ENCODE measurements at regions not wholly inside any gene's neighbourhood (a gene's known extent, or its start where the extent isn't known, plus 50 kb on each side); places are given as distances from the start of the nearest gene placed in this dataset.
"Not testable (repeated sequence)": the region's sequence is repeated elsewhere in the genome, so short reads cannot be mapped to it uniquely, and the experiment has no call there.

GRCh38 chr2:207216457-207216856, 50.7 kb upstream of the KLF7 start:
- DNase-seq, result no peak

DNA sequence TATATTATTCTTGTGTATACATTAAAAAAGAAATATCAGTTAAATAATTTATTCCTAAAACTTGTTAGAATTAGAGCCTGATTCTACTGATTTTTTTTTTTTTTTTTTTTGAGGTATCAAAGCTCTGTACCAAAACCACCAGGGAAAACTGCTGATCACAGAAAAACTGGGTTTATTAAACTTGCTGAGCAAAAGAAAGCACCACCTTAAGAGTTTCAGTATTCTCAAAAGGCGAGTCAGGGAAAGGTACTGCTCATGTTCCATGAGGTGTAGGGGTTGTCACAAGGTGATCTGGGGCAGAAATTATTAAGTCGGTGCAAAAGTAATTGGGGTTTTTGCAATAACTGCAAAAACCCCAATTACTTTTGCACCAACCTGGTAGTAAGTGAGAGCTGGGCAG, 51.7 kb upstream of the KLF7 start:
- no peak for DNase-seq

DNA sequence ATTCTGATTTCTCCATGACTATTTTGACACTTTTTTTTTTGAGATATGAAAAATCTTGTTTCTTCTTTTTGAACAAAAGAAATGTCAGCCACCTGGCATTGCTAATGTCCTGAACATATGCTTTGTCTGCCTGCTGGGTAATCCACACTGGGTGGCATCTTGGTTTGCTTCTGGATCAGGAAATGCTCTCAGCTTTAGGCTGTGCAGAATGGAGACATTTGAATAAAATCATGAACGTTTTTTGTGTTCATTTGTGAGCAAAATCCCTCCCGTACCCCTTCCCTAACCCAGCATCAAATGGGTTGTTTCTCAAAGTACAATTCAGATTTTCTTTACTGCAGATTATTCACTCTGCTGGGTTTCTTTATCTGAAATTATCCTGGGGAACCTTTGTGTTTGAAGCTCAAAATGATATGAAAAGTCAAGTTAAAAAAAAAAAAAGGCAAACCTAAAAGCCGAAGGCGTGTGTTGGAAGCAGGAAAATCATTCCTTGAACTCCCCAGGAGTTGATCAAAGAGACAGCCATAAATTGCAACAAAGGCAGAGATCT, 53.4 kb upstream of the KLF7 start:
- no peak for DNase-seq

GRCh38 chr2:207219676-207220501, 54.1 kb upstream of the KLF7 start:
- no peak for DNase-seq

GRCh38 chr2:207221731-207222130, 56.0 kb upstream of the KLF7 start:
- no peak for DNase-seq

DNA sequence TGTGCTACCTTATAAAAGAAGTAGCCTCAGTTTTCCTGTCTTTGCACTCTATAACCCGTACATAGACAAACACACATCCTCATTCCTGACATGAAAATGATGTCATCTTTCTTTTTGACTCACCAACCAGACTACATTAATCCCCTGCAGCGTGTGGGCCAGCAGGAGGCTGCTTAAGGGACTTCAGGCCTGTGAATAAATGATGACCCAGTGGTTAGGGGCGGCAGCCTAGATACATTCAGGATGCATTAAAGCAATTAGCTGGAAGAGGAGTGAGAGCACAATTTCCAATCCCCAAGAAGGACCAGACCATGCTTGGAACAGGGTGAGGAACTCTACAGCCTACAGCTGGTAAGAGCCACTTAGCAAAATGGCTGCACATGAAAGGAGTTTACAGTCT, 57.3 kb upstream of the KLF7 start:
- DNase-seq, result no peak

DNA sequence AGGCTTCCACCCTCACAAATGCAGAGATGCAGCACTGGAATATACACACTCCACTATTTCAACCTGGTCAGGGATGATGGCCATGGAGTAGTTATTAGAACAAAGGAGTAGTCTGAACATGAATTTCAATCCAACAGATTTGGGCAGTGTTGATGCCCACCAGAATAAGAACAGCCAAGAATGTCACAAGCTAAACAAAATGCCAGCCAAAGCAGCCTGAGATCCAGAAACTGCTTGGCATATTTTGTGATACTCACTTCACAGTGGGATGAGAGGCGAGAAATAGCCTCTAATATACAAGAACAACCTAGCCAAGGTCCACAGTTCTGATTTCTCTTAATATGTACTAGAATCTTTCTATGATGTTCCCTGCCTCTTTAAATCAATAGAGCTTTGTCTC, 58.6 kb upstream of the KLF7 start:
- no peak for DNase-seq

GRCh38 chr2:207224791-207225482, 59.2 kb upstream of the KLF7 start:
- DNase-seq, result peak; percentile 43 to 59

DNA sequence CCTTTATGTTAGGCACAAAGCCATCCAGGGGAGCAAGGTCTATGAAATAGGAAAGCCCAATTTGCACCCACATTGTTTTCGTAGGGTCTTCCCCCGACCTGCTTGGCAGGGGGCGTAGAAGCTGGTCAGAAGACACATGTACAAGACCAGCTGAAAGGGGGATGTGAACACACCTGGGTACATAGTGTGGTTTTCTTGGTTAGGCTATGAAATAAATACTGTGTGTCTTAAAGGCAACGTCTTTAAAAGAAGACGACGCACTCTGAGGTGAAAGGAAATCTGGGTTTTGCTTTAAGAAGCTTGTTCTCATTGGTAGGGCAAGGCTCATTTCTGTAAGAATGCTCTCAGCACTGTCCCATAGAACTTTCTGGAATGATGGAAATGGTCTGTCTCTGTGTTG, 60.0 kb upstream of the KLF7 start:
- DNase-seq, result no peak

- DNase-seq, result no peak
Observed at GRCh38 chr2:207226243-207226642, 60.5 kb upstream of the KLF7 start.

- DNase-seq, result no peak
Observed at GRCh38 chr2:207226671-207227061, 60.9 kb upstream of the KLF7 start.

GRCh38 chr2:207227062-207227748, 61.5 kb upstream of the KLF7 start:
- no peak for DNase-seq

DNA sequence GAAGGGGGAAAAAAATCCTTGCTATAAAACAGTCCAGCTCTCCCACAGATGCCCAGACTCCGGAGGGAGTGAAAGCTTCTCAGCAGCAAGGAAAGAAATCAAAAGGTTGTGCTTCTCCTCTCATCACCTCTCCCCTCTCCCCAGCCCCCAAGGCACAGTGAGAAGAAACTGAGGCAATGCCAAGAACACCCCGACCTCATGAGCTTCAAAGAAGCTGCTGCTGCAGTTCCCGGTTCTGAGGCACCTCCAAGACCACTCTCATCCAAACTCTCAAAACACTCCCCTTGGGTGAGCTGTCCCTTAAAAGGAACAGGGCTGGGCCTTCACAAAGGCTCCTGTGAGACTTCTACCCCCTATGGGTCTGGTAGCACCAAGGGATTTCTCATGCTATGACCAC, 62.0 kb upstream of the KLF7 start:
- DNase-seq, result no peak

DNA sequence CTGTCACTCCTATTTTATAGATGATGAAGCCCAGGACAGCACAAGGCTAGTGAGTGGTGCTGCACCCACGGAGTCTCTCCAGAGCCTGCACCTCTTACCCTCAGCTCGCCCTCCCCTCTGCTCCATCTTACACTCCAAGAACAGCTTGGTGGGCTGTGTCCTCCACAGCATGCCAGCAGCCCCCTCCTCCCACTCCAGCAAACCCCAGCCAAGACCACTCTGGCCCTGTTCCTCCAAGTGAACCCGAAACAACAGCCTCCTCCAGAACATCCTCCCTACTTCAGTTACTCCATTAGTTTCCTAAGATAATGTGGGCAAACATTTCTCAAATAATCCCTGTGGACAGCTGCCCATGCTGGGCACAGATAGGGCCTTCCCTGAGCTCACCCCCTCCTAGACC, 62.7 kb upstream of the KLF7 start:
- no peak for DNase-seq

DNA sequence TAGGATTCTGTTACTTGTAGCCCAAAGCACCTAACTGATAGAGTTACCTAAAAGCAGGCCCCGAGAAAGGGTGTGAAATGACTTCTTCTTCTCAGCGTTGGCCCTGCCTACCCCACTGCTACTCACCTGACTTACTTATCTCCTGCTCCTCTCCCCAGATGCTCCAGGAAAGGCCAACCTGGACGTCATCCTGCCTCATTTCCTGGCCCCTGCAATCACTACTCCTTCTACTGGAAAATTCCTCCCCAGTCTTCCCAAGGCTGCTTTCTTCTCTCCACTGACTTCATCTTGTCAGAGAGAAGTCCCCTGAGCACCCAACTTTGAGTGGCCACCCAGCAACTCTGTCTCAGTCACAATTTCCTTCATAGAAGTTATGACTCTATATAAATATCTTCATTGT, 63.4 kb upstream of the KLF7 start:
- no peak for DNase-seq

DNA sequence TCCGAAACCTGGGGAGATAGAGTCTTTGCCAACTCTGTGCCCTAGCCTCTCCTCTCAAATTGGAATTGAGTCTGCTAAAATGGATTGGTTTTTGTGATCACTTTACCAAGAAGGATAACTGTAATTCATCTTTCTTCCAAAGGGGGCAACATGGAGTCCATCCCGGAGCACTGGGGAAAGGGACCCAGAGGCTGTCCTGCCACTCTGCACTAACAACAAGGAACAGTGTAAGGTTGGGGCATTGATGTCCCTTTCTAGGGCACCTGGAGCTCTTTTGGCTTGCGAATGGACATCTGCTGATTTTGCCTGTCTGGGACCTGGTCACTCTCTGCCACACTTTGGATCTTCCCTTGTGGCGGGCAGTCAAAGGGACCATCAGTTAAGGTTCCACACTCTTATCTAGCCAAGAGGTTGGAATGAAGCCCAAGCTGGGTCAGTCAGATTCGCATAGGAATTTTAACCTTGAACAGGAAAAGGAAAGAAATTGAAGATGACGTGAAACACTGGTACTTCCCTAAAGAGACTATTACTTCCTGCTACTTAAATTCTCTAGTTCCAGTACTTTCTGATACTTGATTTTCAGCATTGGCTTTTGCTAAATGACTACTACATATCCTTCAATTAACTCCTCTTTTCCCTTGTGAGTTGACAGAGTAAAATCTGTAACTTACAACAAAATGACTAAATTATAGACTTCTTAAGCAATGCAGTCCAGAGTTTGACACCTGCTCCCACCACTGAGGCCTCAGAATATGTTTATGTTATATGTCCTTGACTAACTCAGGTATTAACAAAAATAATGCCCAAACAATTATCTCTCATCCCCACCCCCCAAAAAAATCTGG, 64.7 kb upstream of the KLF7 start:
- no peak for DNase-seq

DNA sequence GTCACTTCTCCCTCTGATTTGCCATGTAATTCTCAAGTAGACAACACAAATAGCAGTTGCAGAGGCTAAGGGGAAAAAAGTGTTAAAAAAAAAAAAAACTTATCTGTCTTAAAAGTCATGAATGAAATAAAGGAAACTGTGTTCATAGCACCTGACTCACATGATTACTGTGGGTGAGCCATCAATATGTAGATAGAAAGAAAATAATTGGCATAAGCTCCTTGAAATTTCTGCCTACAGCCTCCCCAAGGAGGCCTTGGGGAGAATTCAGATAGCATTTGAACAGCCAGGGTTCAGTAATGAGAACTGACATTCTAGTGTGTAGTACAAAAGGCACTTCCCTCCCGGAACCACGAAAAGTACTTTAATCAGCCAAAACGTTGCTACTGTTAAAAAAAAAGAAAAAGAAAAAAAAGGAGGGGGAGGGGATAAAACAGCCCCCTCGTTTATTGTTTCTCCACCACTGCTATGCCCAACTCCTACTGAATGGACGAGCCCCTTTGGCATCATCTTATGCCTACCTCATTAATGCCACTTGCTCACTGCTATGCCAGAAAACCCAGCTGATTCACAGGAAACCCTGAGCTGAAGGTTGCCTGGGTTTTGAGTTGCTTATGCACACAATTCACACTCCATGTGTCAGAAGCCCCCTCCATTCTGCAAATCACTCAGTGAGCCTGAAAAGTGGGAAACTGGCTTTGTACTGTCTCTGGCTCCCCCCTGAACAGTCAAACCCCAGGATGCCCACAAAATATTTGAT, 65.5 kb upstream of the KLF7 start:
- DNase-seq, result no peak

DNA sequence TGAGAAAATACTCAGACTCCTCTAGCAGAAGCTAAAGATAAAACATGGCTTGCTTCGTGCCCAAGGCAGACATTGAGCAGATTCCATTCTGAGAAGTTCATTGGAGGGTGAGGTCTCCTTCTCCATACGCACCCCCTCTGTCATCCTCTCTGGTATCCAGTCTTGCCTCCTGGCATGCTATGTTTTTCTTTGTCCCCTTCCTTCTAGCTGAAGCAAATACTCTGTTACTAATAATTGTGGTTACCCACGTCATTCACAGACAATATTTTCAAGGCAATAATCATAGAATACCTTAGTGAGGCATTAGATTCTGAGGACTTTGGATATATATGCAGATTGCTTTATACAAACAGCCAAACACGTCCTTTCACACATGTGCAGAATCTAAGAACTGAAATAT, 66.2 kb upstream of the KLF7 start:
- DNase-seq, result no peak

GRCh38 chr2:207233141-207233540, 67.4 kb upstream of the KLF7 start:
- not testable (repeated sequence) for DNase-seq

GRCh38 chr2:207233731-207234130, 68.0 kb upstream of the KLF7 start:
- no peak for DNase-seq

GRCh38 chr2:207235621-207236020, 69.9 kb upstream of the KLF7 start:
- no peak for DNase-seq
